HPDE6-E6E7 (cell line): ENCODE measurements at regions not wholly inside any gene's neighbourhood (a gene's known extent, or its start where the extent isn't known, plus 50 kb on each side); places are given as distances from the start of the nearest gene placed in this dataset.

ENCODE experiments used
- DNase-seq: peaks from one replicate; pipeline ENCODE4 v3.0.0; 2011; ENCODE audit warnings: missing footprints; ENCODE audit errors: extremely low spot score

GRCh38 chr12:42761601-42762350, 172.2 kb upstream of the PRICKLE1 start:
- DNase-seq, result no peak

DNA sequence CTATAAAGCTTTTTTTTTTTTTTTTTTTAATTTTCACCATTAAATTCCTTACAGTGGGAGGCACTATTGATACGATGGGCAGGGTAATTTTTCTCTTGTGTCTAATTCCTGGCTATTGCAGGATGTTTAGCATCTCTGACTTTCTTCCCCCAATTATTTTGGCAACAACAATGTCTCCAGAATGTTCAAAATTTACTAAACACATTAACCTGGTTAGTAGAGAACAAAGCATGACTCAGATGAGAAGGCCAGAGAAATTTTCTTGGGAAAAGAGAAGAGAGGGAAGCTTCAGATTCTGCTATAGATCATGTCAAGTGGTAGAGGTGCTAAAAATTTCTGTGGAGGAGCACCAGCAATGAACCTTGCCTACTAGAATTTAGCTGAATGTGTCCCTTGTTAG, 171.5 kb upstream of the PRICKLE1 start:
- DNase-seq, result no peak

GRCh38 chr12:42760550-42760949, 171.0 kb upstream of the PRICKLE1 start:
- DNase-seq, result no peak

DNA sequence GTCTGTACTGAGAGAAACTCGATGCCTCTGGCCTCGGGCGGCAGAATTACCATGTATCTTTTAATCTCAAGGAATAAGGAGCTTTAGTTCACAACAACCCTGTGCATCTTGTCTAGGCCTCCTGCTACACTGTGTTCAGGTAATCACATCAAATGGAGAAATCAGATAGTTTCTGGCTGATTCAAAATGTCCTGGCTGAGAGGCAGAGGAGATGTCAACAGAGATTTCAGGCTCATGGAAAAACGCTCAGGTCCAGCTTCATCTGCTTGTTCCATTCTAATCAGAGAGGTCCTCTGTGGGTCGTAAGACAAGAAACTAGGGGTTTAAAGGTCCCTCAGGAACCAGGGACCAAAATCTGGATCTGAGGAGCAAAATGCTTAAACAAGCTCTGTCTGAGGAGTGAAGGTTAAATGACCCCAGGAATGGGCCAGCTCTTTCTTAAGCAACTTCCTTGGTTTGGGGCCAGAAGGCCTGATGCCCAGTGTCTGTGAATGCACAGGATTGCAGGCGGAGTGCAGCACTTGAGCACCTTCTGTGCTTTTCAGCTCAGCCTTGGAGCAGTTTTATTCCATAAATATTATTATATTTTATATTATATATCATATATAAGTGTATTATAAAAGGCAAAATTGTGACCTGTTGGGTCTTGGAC, 170.2 kb upstream of the PRICKLE1 start:
- no peak for DNase-seq

DNA sequence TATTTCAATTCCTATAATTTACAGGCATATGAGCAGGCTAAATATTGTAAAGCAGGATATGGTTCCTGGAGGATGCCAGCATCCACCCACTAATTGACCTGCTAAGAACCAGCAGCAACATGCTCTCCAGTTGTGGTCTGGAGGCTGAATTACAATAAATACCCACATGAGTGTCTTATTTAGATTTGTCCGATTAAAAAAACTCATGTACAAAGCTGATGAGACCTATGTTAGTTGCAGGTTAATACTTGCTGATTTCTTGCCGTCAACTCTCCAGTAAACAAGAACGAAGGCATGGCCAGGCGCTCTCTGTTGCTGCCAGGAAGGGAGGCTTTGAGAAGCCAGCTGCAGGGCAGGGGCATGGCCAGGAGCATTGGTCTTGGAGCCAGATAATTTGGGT, 169.3 kb upstream of the PRICKLE1 start:
- DNase-seq, result peak; percentile 15

GRCh38 chr12:42757624-42758119, 168.1 kb upstream of the PRICKLE1 start:
- DNase-seq, result no peak

- peak; percentile 75 for DNase-seq
Measured at GRCh38 chr12:42756841-42757623, 167.5 kb upstream of the PRICKLE1 start.

DNA sequence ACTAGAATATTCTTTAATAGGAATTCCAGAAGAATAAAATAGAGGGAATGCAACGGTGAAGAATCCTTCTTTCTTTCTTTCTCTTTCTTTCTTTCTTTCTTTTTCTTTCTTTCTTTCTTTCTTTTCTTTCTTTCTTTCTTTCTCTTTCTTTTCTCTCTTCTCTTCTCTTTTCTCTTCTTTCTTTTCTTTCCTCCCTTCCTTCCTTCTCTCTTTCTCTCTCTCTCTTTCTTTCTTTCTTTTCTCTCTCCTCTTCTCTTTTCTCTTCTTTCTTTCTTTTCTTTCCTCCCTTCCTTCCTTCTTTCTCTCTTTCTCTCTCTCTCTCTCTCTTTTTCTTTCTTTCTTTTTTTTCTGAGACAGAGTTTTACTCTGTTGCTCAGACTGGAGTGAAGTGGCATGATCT, 160.8 kb upstream of the PRICKLE1 start:
- no peak for DNase-seq

GRCh38 chr12:42749239-42749638, 159.7 kb upstream of the PRICKLE1 start:
- DNase-seq, result no peak

- DNase-seq, result peak; percentile 56
Measured at GRCh38 chr12:42744539-42745182, 155.1 kb upstream of the PRICKLE1 start.

DNA sequence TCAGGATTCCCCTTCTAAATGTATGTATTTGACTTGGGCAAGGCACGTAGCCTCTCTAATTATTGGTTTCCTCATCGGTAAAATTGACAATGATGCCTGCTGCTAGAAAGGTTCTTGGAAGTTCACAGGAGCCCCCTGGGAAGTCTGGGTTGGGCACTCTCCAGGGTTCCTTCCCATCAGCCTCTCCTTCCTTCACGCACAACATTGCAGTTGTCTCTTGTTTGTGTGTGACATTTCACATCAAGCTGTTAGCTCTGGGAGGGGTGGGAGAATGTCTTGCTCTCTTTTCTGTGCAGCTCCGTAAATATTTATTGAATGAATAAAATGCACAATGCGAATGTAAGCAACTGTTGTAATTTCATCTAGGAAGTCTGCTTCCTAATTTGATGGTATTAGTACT, 153.2 kb upstream of the PRICKLE1 start:
- DNase-seq, result no peak

- DNase-seq, result no peak
Measured at GRCh38 chr12:42741771-42742510, 152.4 kb upstream of the PRICKLE1 start.

GRCh38 chr12:42741091-42741490, 151.5 kb upstream of the PRICKLE1 start:
- no peak for DNase-seq

GRCh38 chr12:42737398-42737797, 147.9 kb upstream of the PRICKLE1 start:
- no peak for DNase-seq

DNA sequence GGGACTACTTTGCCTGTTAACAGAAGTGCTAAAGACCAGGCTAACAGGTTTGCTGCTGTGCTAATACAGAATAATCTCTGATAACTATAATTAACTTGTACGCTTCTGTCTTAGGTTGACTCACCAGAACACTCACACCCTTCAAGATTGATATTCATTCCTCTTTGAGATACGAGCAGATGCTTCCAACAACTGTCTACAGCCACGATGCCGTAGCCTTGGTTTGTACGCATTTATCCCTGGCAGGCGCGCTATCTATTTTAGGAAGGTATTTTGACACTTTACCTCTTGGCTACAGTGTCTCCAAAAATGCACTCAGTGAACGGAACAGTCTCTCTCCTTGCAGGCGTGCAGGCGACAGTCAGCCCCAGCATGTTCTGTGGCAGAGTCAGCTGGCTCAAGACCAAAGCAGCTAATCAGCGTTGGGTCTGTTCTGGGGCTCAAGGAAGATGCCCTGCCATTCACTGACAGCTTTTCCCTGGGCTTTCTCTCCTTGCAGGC, 146.4 kb upstream of the PRICKLE1 start:
- no peak for DNase-seq

- DNase-seq, result no peak
Measured at GRCh38 chr12:42733911-42734310, 144.4 kb upstream of the PRICKLE1 start.

DNA sequence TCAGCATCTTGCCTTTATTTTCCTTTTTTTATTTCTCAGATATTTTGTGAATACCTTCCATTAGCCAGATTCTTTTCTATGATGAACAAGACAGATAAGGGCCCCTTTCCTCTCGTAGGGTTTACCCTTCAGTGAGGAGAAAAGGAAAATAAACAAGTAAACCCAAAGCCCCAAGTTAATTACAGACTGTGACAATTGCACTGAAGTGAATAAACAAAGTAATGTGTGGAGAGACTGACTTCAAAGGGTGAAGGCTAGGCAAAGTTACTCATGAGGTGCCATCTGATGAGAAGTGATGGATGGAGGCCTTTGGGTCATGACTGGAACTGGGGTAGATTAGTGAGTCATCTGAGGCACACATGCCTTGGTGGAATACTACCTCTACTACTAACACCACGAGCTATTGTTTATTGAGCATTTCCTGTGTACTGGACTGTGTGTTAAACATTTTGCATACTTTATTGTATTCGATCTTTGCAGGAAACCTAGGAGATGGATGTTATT, 143.4 kb upstream of the PRICKLE1 start:
- DNase-seq, result no peak

DNA sequence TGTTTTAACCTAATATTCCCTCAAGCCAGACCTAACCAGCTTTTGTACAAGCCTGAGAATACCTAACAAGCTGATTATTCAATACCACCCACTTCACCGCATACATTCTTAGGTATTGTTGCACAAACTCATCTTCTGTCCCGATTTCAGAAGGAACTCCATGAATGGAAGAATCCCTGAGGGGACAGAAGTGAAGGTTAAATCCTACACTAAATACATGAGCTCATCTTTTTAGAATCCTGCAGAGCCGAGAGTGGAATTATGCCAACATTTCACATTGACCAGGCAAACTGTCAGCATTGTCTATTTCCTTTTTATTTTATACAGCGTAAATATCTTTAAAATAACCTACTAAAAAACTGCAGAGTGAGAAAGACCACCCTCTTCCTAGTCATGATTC, 140.7 kb upstream of the PRICKLE1 start:
- DNase-seq, result no peak

DNA sequence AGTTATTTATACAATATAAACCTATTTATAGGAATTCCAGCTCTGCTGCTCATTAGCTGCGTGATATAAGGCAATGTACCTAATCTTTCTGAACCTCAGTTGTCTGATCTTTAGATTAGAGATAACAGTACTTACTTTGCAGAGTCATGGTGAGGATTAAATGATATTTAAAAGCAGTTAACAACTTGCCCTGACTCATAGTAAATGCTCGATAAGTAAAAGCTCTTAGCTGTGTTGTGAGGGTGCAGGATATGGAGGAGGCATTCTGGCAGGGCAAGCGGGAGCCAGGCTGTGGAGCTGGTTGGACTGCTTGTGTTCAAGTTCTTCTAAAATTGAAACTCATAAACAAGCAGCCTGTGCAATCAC, 140.0 kb upstream of the PRICKLE1 start:
- no peak for DNase-seq

- no peak for DNase-seq
Measured at GRCh38 chr12:42728770-42729534, 139.4 kb upstream of the PRICKLE1 start.
